PC-9 (cell line): ENCODE measurements at regions not wholly inside any gene's neighbourhood (a gene's known extent, or its start where the extent isn't known, plus 50 kb on each side); places are given as distances from the start of the nearest gene placed in this dataset.

Experiments used
- BruUV-seq: library from RNA; stranded (reverse); fragments of 400-500 nt; replicated peaks from 2 replicates; lab custom pipeline; 2021; lab: Mats Ljungman, UMichigan
- CTCF ChIA-PET: fragments of 300-600 bp; sonication (Branson Sonifier 250); formaldehyde crosslinking; loops from one replicate; lab custom pipeline; 2022; ENCODE audit warnings: antibody characterized with exemption; lab: Charles Lee
- POLR2A ChIA-PET: fragments of 300-600 bp; sonication (Branson Sonifier 250); formaldehyde crosslinking; loops from one replicate; lab custom pipeline; 2022; ENCODE audit warnings: antibody characterized with exemption; ENCODE audit not compliant: unreplicated experiment; lab: Charles Lee
- DNase-seq, 2 experiments: peaks; one replicate each; pipeline versions ENCODE4 v3.0.0 to v3.0.0-alpha.2; 2015 to 2022; ENCODE audit warnings: mixed read lengths in 1 of 2
- H2AFZ ChIP-seq: fragments of 200-600 bp; sonication (generic); 2 replicates; pipeline ENCODE4 v1.8.1; 2017; ENCODE audit warnings: antibody characterized with exemption
- H3F3A ChIP-seq: fragments of 200-600 bp; sonication (generic); 2 replicates; pipeline ENCODE4 v1.8.1; 2017; ENCODE audit warnings: antibody characterized with exemption, mild to moderate bottlenecking, low read depth; ENCODE audit not compliant: insufficient read depth
- H3K27ac ChIP-seq: fragments of 200-600 bp; sonication (generic); 2 replicates; pipeline ENCODE4 v1.6.1; 2016; ENCODE audit warnings: mixed run types
- H3K27me3 ChIP-seq: fragments of 200-600 bp; sonication (generic); 2 replicates; pipeline ENCODE4 v1.6.1; 2016; ENCODE audit warnings: low read depth, mixed run types; ENCODE audit not compliant: insufficient read depth
- H3K36me3 ChIP-seq: fragments of 200-600 bp; sonication (generic); 2 replicates; pipeline ENCODE4 v1.6.1; 2016; ENCODE audit warnings: low read depth, mixed run types
- H3K4me1 ChIP-seq: fragments of 200-600 bp; sonication (generic); replicated peaks from 2 replicates; pipeline ENCODE4 v1.6.1; 2016; ENCODE audit warnings: mixed run types; ENCODE audit not compliant: insufficient read depth
- H3K4me2 ChIP-seq: fragments of 200-600 bp; sonication (generic); 2 replicates; pipeline ENCODE4 v1.6.1; 2017; ENCODE audit warnings: mixed run types
- H3K4me3 ChIP-seq: fragments of 200-600 bp; sonication (generic); 2 replicates; pipeline ENCODE4 v1.6.1; 2016; ENCODE audit warnings: mixed run types
- H3K79me2 ChIP-seq: fragments of 200-600 bp; sonication (generic); 2 replicates; pipeline ENCODE4 v1.6.1; 2017; ENCODE audit warnings: low read depth, mixed run types
- H3K9me2 ChIP-seq: fragments of 200-600 bp; sonication (generic); 2 replicates; pipeline ENCODE4 v1.8.1; 2017; ENCODE audit warnings: mild to moderate bottlenecking; ENCODE audit not compliant: insufficient read depth
- H3K9me3 ChIP-seq: fragments of 200-600 bp; sonication (generic); 2 replicates; pipeline ENCODE4 v1.8.1; 2016; ENCODE audit warnings: low read depth; ENCODE audit not compliant: insufficient read depth
- H4K20me1 ChIP-seq: fragments of 200-600 bp; sonication (generic); 2 replicates; pipeline ENCODE4 v1.8.1; 2017; ENCODE audit not compliant: insufficient read depth
- EZH2 ChIP-seq: fragments of 200-600 bp; sonication (generic); IDR thresholded peaks from 2 replicates; pipeline ENCODE4 v1.8.0; 2017; ENCODE audit warnings: antibody characterized with exemption, low read depth
- intact Hi-C: fragments of 100-400 bp; cut with micrococcal nuclease; formaldehyde crosslinking; loops from one replicate; pipeline ENCODE4 v1.10.0; 2022; ENCODE audit not compliant: unreplicated experiment
- TF ChIP-seq, protein P1 (sequence below): fragments of 200-600 bp; sonication (generic); conservative IDR thresholded peaks from 2 replicates; pipeline ENCODE4 v1.6.1; 2017; ENCODE audit warnings: mixed run types, antibody characterized with exemption, mild to moderate bottlenecking, moderate library complexity

DNA sequence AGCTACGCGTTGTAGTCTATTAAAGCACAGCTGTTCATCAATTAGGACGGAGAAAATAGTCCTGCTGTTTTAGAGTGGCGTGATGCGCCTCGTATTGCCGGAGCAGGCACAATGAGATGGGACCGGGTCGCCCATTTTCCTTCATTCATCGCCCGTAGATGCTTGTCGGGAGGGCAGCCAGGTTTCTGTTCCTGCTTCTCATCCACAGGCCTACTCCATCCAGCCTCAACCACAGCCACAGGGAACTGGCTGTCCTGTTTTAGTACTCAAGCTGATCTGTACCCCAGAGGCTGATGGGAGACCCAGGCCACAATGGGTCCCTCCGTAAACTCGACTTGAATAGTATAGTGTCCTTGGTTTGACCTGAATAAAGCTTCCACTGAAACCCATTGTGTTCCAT lies 264.0 kb downstream of the VRK1 start:
- intact Hi-C loops = no loop called here
- Histone ChIP-seq H3K27ac (no peak overlapping the region), H3K9me3 (no peaks in the 10 kb centered on the region), H3K4me3 (no peak overlapping the region), H3F3A (no peaks in the 10 kb centered on the region), H3K4me1 (no peaks in the 10 kb centered on the region), H2AFZ (no peak overlapping the region), H3K4me2 (no peak overlapping the region), H4K20me1 (no peaks in the 10 kb centered on the region), H3K9me2 (no peaks in the 10 kb centered on the region), H3K79me2 (no peaks in the 10 kb centered on the region), H3K36me3 (no peaks in the 10 kb centered on the region), H3K27me3 (no peaks in the 10 kb centered on the region)
- DNase-seq = no peak
- BruUV-seq = no TSS peak
- TF ChIP-seq, protein P1, sequence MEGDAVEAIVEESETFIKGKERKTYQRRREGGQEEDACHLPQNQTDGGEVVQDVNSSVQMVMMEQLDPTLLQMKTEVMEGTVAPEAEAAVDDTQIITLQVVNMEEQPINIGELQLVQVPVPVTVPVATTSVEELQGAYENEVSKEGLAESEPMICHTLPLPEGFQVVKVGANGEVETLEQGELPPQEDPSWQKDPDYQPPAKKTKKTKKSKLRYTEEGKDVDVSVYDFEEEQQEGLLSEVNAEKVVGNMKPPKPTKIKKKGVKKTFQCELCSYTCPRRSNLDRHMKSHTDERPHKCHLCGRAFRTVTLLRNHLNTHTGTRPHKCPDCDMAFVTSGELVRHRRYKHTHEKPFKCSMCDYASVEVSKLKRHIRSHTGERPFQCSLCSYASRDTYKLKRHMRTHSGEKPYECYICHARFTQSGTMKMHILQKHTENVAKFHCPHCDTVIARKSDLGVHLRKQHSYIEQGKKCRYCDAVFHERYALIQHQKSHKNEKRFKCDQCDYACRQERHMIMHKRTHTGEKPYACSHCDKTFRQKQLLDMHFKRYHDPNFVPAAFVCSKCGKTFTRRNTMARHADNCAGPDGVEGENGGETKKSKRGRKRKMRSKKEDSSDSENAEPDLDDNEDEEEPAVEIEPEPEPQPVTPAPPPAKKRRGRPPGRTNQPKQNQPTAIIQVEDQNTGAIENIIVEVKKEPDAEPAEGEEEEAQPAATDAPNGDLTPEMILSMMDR = no peak
- TF ChIP-seq EZH2 = no peak
- ChIA-PET CTCF (no interaction called here), POLR2A (no interaction called here)

DNA sequence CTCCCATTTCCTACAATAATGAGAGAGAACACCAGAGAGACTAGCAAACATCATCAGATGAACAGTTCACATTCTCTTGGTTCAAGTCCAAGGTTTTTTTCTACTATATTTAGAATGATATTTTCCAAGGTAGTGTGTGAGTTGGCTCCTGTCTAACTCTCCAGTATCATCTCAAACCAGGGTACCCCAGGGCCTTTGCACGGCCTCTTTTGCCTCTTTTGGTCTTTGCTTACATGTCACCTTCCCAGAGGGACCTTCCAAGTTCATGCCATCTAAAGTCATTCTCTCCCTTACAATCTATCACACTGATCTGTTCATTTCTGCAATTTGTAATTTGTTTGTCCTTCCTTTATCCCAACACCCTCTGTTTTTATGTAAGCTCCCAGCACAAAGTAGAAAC lies 264.5 kb downstream of the VRK1 start:
- no peaks in the 10 kb centered on the region for H3K36me3 ChIP-seq
- H3K4me1 ChIP-seq = no peaks in the 10 kb centered on the region
- POLR2A ChIA-PET = no interaction called here
- no peak overlapping the region for H3K4me2 ChIP-seq
- no peak overlapping the region for H3K27ac ChIP-seq
- no peaks in the 10 kb centered on the region for H3K9me3 ChIP-seq
- TF ChIP-seq, protein P1 = no peak
- TF ChIP-seq EZH2 = no peak
- no peak for DNase-seq
- H3K4me3 ChIP-seq = no peak overlapping the region
- intact Hi-C loops = no loop called here
- CTCF ChIA-PET = no interaction called here
- H2AFZ ChIP-seq = no peak overlapping the region
- no peaks in the 10 kb centered on the region for H3F3A ChIP-seq
- H3K9me2 ChIP-seq = no peaks in the 10 kb centered on the region
- no TSS peak for BruUV-seq
- H3K27me3 ChIP-seq = no peaks in the 10 kb centered on the region
- H3K79me2 ChIP-seq = no peaks in the 10 kb centered on the region
- H4K20me1 ChIP-seq = no peaks in the 10 kb centered on the region

DNA sequence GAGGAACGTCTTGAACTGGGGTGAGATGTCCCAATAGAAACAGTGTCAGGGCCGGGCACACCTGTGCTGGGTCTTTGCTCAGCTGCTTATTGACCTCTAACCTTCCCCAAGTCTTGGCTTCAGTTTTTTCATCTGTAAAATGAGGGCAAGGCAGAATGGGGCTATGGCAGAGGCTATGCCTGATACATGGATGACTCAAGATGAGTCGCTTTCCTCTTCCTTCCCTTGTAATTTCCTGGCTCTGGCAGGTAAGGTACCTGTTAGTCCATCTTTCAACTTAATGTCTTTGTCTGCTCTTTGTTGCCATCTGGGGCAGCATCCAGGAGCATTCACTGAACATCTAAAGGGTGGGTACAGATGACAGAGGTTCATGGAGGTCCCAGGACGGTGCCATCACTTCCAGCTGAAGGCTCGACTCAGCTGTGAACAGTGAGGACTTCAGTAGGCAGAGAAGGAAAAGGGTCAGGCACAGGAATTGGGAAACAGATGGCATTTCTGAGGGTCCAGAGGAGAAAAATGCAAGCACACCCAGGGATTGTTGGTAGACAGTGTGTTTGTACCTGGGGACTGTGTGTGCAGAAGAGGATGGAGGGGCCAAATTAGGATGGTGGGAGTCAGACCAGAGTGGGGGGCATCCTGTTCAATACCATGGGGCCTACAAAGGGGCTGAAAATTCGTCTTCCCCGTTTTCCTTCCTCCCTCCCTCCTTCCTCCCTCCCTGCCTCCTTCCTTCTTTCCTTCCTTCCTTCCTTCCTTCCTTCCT lies 268.3 kb downstream of the VRK1 start:
- no TSS peak for BruUV-seq
- Histone ChIP-seq H3K27ac (no peak overlapping the region), H3K4me3 (no peak overlapping the region), H3K79me2 (no peaks in the 10 kb centered on the region), H3F3A (no peaks in the 10 kb centered on the region), H3K9me2 (no peaks in the 10 kb centered on the region), H3K9me3 (no peaks in the 10 kb centered on the region), H3K36me3 (no peaks in the 10 kb centered on the region), H3K4me2 (no peak overlapping the region), H2AFZ (no peak overlapping the region), H3K4me1 (no peaks in the 10 kb centered on the region), H3K27me3 (no peaks in the 10 kb centered on the region), H4K20me1 (no peaks in the 10 kb centered on the region)
- no peak for TF ChIP-seq EZH2
- TF ChIP-seq, protein P1 = no peak
- ChIA-PET POLR2A (no interaction called here), CTCF (no interaction called here)
- intact Hi-C loops = no loop called here
- DNase-seq = no peak
